ENCODE measurements at regions not wholly inside any gene's neighbourhood (a gene's known extent, or its start where the extent isn't known, plus 50 kb on each side); places are given as distances from the start of the nearest gene placed in this dataset.

- TF ChIP-seq CTCF (IDR thresholded peaks at IDR 0.05; ENCODE audit: insufficient read depth, low read length, poor library complexity, severe bottlenecking): no peak
- no peak for TF ChIP-seq EZH2phosphoT487 (conservative IDR thresholded peaks at IDR 0.05; ENCODE audit: low read length)
Measured at GRCh38 chr12:105548626-105549025, 218.1 kb downstream of the C12orf75 start.
